Activated T-helper 2 cell treated with anti-CD3 and anti-CD28 coated beads, Interferon-gamma antibody, Interleukin-2, Interleukin-4, amounts not matched to agents 10 μg/mL and 5 μg/mL and 100 μg/mL, durations not matched to agents 14 hours and 24 hours and 36 hours (primary cell): ENCODE measurements at regions not wholly inside any gene's neighbourhood (a gene's known extent, or its start where the extent isn't known, plus 50 kb on each side); places are given as distances from the start of the nearest gene placed in this dataset.

Source experiments
- DNase-seq: peaks from one replicate; pipeline ENCODE4 v3.0.0; 2021; ENCODE audit warnings: low spot score
- H3K27ac Mint-ChIP-seq: one replicate; pipeline ENCODE4 v1.8.0; 2021; ENCODE audit warnings: mixed read lengths
- H3K27me3 Mint-ChIP-seq: one replicate; pipeline ENCODE4 v1.8.0; 2021; ENCODE audit warnings: low read depth, mixed read lengths
- H3K36me3 Mint-ChIP-seq: one replicate; pipeline ENCODE4 v1.8.0; 2021; ENCODE audit warnings: low read depth, mixed read lengths
- H3K4me1 Mint-ChIP-seq: one replicate; pipeline ENCODE4 v1.8.0; 2021; ENCODE audit warnings: low read depth, mixed read lengths
- H3K4me3 Mint-ChIP-seq: one replicate; pipeline ENCODE4 v1.8.0; 2021; ENCODE audit warnings: low read depth, mild to moderate bottlenecking, moderate library complexity, mixed read lengths
- H3K9me3 Mint-ChIP-seq: one replicate; pipeline ENCODE4 v1.8.0; 2021; ENCODE audit warnings: mixed read lengths
- intact Hi-C: fragments of 100-400 bp; cut with micrococcal nuclease; formaldehyde crosslinking; loops from one replicate; pipeline ENCODE4 v1.15.1; 2023

- Mint-ChIP-seq H3K36me3 (no peaks in the 10 kb centered on the region), H3K27ac (no peak overlapping the region), H3K9me3 (no peaks in the 10 kb centered on the region), H3K27me3 (peaks cover 5% of the 10 kb centered on the region), H3K4me1 (no peaks in the 10 kb centered on the region), H3K4me3 (no peak overlapping the region)
- intact Hi-C loops, result no loop called here
- no peak for DNase-seq
Observed at GRCh38 chr18:61616111-61616610, 276.6 kb downstream of the RNF152 start.

DNA sequence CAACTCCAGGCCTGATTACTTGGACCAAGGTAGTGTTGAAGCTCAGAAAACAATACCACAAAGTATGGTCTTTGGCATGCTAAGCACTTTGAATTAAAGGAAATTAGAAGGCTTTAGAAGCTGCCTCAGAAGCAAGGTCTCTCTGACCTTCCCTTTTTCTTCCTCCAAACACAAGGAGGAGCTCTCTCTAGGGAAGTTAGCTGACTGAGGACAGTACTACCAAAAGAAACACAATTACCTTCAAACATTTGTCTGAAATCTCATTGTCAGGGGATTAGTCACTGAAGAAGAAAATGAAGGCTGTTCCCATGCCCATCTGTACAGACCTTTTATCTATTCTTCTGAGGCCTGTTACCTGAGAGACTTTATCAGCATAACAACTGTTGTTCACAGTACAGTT is 279.3 kb downstream of the CDH20 start:
- no peak for DNase-seq

GRCh38 chr18:61609131-61609530 is 275.9 kb downstream of the CDH20 start:
- H3K9me3 Mint-ChIP-seq, result no peaks in the 10 kb centered on the region
- H3K36me3 Mint-ChIP-seq, result no peaks in the 10 kb centered on the region
- intact Hi-C loops, result no loop called here
- no peak for DNase-seq
- no peak overlapping the region for H3K27ac Mint-ChIP-seq
- H3K27me3 Mint-ChIP-seq, result peaks cover 29% of the 10 kb centered on the region
- H3K4me1 Mint-ChIP-seq, result no peaks in the 10 kb centered on the region
- no peak overlapping the region for H3K4me3 Mint-ChIP-seq

More for the DNA sequence above, 279.3 kb downstream of the CDH20 start:
- H3K9me3 Mint-ChIP-seq, result no peaks in the 10 kb centered on the region
- H3K4me1 Mint-ChIP-seq, result no peaks in the 10 kb centered on the region
- peaks cover 19% of the 10 kb centered on the region for H3K27me3 Mint-ChIP-seq
- no peak overlapping the region for H3K4me3 Mint-ChIP-seq
- intact Hi-C loops, result no loop called here
- H3K36me3 Mint-ChIP-seq, result no peaks in the 10 kb centered on the region
- H3K27ac Mint-ChIP-seq, result no peak overlapping the region

DNA sequence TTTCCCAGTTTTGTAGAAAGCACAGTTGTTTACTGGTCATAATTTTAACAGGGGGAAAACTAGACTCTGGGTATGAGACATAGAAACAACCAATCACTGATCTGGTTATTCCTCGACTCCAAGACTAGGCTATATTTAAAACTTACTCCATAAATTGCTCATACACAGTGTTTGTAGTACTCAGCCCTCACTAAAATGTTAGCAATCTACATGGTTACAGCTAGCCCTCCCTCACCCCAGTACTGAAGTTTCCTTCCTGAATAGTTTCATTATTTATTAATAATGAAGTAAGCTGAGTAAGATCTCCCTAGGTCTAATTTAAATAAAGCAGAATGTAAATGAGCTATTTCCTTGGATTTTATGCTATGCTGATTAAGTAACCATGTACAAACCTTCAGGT is 275.1 kb downstream of the CDH20 start:
- Mint-ChIP-seq H3K27ac (no peak overlapping the region), H3K36me3 (no peaks in the 10 kb centered on the region), H3K4me1 (no peaks in the 10 kb centered on the region), H3K27me3 (peaks cover 30% of the 10 kb centered on the region), H3K4me3 (no peak overlapping the region), H3K9me3 (no peaks in the 10 kb centered on the region)
- intact Hi-C loops, result no loop called here
- DNase-seq, result no peak

GRCh38 chr18:61607867-61608266 is 274.6 kb downstream of the CDH20 start:
- H3K4me3 Mint-ChIP-seq, result no peak overlapping the region
- DNase-seq, result no peak
- intact Hi-C loops, result no loop called here

GRCh38 chr18:61606759-61607158 is 273.5 kb downstream of the CDH20 start:
- no peaks in the 10 kb centered on the region for H3K36me3 Mint-ChIP-seq
- intact Hi-C loops, result no loop called here
- no peak for DNase-seq
- H3K27ac Mint-ChIP-seq, result no peak overlapping the region
- peaks cover 34% of the 10 kb centered on the region for H3K27me3 Mint-ChIP-seq
- H3K9me3 Mint-ChIP-seq, result no peaks in the 10 kb centered on the region
- H3K4me3 Mint-ChIP-seq, result no peak overlapping the region
- no peaks in the 10 kb centered on the region for H3K4me1 Mint-ChIP-seq

More at GRCh38 chr18:61607867-61608266, 274.6 kb downstream of the CDH20 start:
- Mint-ChIP-seq H3K4me1 (no peaks in the 10 kb centered on the region), H3K36me3 (no peaks in the 10 kb centered on the region), H3K27ac (no peak overlapping the region), H3K27me3 (peaks cover 34% of the 10 kb centered on the region), H3K9me3 (no peaks in the 10 kb centered on the region)

DNA sequence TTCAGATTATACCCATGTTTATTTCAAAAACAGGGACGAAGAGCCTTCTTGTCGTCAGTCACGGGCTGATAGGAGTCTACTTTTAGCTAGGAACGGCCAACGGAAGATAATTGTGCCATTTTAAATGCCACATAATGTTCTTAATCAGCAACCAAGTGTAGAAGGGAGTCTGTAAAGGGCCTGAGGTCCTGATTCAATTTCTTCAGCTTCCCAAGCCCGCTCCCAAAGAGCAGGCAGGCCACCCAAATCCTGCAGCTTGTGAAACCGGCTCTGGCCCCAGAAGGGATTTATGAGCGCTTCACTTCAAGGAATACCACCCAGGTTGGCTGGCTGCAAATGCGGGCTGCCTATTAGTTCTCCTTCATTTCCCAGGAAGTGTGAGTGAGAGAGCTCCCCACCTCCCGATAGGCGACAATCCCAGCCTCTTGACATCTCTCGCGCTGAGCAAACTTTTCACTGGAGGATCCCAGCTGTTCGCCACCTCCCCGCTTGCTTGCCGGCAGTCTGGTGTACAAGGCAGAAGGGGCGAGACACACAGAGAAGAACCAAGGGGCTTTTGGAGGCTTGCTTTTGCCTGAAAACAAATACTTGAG is 272.9 kb downstream of the CDH20 start:
- Mint-ChIP-seq H3K9me3 (no peaks in the 10 kb centered on the region), H3K27me3 (peaks cover 34% of the 10 kb centered on the region), H3K4me1 (no peaks in the 10 kb centered on the region), H3K36me3 (no peaks in the 10 kb centered on the region), H3K27ac (no peak overlapping the region), H3K4me3 (no peak overlapping the region)
- no peak for DNase-seq
- intact Hi-C loops, result no loop called here

GRCh38 chr18:61605376-61606067 is 272.3 kb downstream of the CDH20 start:
- Mint-ChIP-seq H3K4me3 (no peak overlapping the region), H3K27ac (no peak overlapping the region), H3K27me3 (peaks cover 32% of the 10 kb centered on the region), H3K9me3 (no peaks in the 10 kb centered on the region), H3K36me3 (no peaks in the 10 kb centered on the region), H3K4me1 (no peaks in the 10 kb centered on the region)
- DNase-seq, result no peak
- intact Hi-C loops, result no loop called here
